K562 (cell line): ENCODE measurements at regions not wholly inside any gene's neighbourhood (a gene's known extent, or its start where the extent isn't known, plus 50 kb on each side); places are given as distances from the start of the nearest gene placed in this dataset.

Experiments
- ATAC-seq: fragments of 200-7000 bp; cut with Tn5 transposase; 3 replicates; pipeline ENCODE4 v1.9.1; 2020; ENCODE audit warnings: moderate library complexity
- BruUV-seq: library from RNA; stranded (reverse); fragments of 400-500 nt; replicated peaks from 2 replicates; lab custom pipeline; 2021; lab: Mats Ljungman, UMichigan
- CTCF ChIA-PET: fragments of 300-600 bp; formaldehyde crosslinking; extraction: SDS; loops from one replicate; lab custom pipeline; 2021; ENCODE audit warnings: low intra/inter-chr PET ratio; lab: Yijun Ruan, JAX
- POLR2A ChIA-PET: fragments of 300-600, 350-650 bp; sonication (Branson Sonifier 250); formaldehyde crosslinking; extraction: SDS; loops from one replicate; lab custom pipeline; 2021; ENCODE audit warnings: antibody characterized with exemption, inconsistent platforms; lab: Yijun Ruan, JAX
- DNase-seq, 4 experiments: peaks; one replicate each; pipeline versions ENCODE4 v3.0.0 to v3.0.0-alpha.2; 2011 to 2018; ENCODE audit warnings: low spot score in 3 of 4, mixed read lengths in 3 of 4; ENCODE audit errors: extremely low read depth in 1 of 4
- FAIRE-seq: peaks from 2 replicates; lab custom pipeline; 2011; peaks lifted over from hg19 to GRCh38; lab: Jason Lieb, UNC
- H2AFZ ChIP-seq: 2 replicates; pipeline ENCODE4 v1.6.0; 2011; ENCODE audit warnings: low read depth, low read length, control low read depth, inconsistent platforms
- H3K27ac ChIP-seq: fragments of 200-600 bp; 3 replicates; pipeline ENCODE4 v1.8.0; 2011; ENCODE audit warnings: low read depth, mild to moderate bottlenecking, control low read depth, inconsistent platforms, low read length, moderate library complexity, mixed read lengths; ENCODE audit errors: extremely low read depth
- H3K27me3 ChIP-seq, 2 experiments: fragments of 300-600 bp in 1 of 2; 2 replicates in 1 of 2; 3 replicates in 1 of 2; pipeline versions ENCODE4 v1.6.0 to v1.8.0; 2011; ENCODE audit warnings: inconsistent platforms in 2 of 2, low read length in 2 of 2, mild to moderate bottlenecking in 1 of 2, mixed read lengths in 1 of 2, moderate library complexity in 1 of 2; ENCODE audit not compliant: control insufficient read depth in 2 of 2, insufficient read depth in 2 of 2
- H3K36me3 ChIP-seq: fragments of 300-600 bp; 3 replicates; pipeline ENCODE4 v1.8.0; 2011; ENCODE audit warnings: mild to moderate bottlenecking, low read length, inconsistent platforms; ENCODE audit not compliant: control insufficient read depth, insufficient read depth
- H3K4me1 ChIP-seq, 2 experiments: fragments of 200-600 bp in 1 of 2; replicated peaks in 1 of 2; 2 replicates in 1 of 2; 3 replicates in 1 of 2; pipeline versions ENCODE4 v1.5.1 to v1.8.0; 2011; ENCODE audit warnings: inconsistent platforms in 2 of 2, low read length in 2 of 2, mild to moderate bottlenecking in 1 of 2, mixed read lengths in 1 of 2, moderate library complexity in 1 of 2; ENCODE audit not compliant: control insufficient read depth in 2 of 2, insufficient read depth in 2 of 2
- H3K4me2 ChIP-seq: 2 replicates; pipeline ENCODE4 v1.6.1; 2011; ENCODE audit warnings: low read length, control low read depth, inconsistent platforms, mixed read lengths; ENCODE audit not compliant: insufficient read depth
- H3K4me3 ChIP-seq: fragments of 200-600 bp; sonication (generic), shearing (Covaris generic); 2 replicates; pipeline ENCODE4 v1.5.1; 2016; ENCODE audit warnings: control low read depth, inconsistent platforms
- H3K79me2 ChIP-seq: fragments of 200-600 bp; 3 replicates; pipeline ENCODE4 v1.8.0; 2011; ENCODE audit warnings: low read length, inconsistent platforms; ENCODE audit not compliant: control insufficient read depth, insufficient read depth
- H3K9ac ChIP-seq, 2 experiments: 2 replicates each; pipeline versions ENCODE4 v1.6.0 to v1.6.1; 2011; ENCODE audit warnings: low read depth in 2 of 2, low read length in 2 of 2, control low read depth in 1 of 2, inconsistent platforms in 1 of 2, mild to moderate bottlenecking in 1 of 2, mixed read lengths in 1 of 2; ENCODE audit not compliant: insufficient read depth in 1 of 2
- H3K9me1 ChIP-seq: one replicate; pipeline ENCODE4 v1.6.0; 2011; ENCODE audit warnings: inconsistent platforms, mild to moderate bottlenecking, low read length, moderate library complexity; ENCODE audit not compliant: control insufficient read depth, insufficient read depth
- H3K9me3 ChIP-seq: replicated peaks from 2 replicates; pipeline ENCODE4 v1.5.1; 2011; ENCODE audit warnings: low read depth, low read length, inconsistent platforms; ENCODE audit not compliant: control insufficient read depth, insufficient read depth
- H4K20me1 ChIP-seq: replicated peaks from 2 replicates; pipeline ENCODE4 v1.6.1; 2011; ENCODE audit warnings: low read length, inconsistent platforms, mixed read lengths; ENCODE audit not compliant: control insufficient read depth, insufficient read depth
- ARHGAP35 ChIP-seq: fragments of 450-650 bp; IDR thresholded peaks from 2 replicates; pipeline ENCODE4 v1.6.1; 2018; ENCODE audit not compliant: partially characterized antibody
- EP300 ChIP-seq: IDR thresholded peaks from 2 replicates; pipeline ENCODE4 v1.6.1; 2012; ENCODE audit warnings: low read length, improper control_type of control experiment
- JUNB ChIP-seq: fragments of 450-650 bp; formaldehyde crosslinking; conservative IDR thresholded peaks from 2 replicates; pipeline ENCODE4 v1.4.0; 2020; ENCODE audit warnings: mild to moderate bottlenecking
- RERE ChIP-seq: sonication (generic); formaldehyde crosslinking; IDR thresholded peaks from 2 replicates; pipeline ENCODE4 v1.8.0; 2023; ENCODE audit warnings: missing genetic modification reagents, mild to moderate bottlenecking, borderline replicate concordance
- RFX7 ChIP-seq: fragments of 250-450 bp; sonication (Bioruptor Pico); IDR thresholded peaks from 2 replicates; pipeline ENCODE4 v1.5.1; 2021; ENCODE audit warnings: mild to moderate bottlenecking
- RNF219 ChIP-seq: fragments of 250-450 bp; sonication (Bioruptor Pico); IDR thresholded peaks from 2 replicates; pipeline ENCODE4 v1.5.0; 2022; ENCODE audit warnings: mild to moderate bottlenecking
- ZNF584 ChIP-seq: fragments of 200-800 bp; sonication (Bioruptor generic); IDR thresholded peaks from 2 replicates; pipeline ENCODE4 v1.6.1; 2016; ENCODE audit warnings: low read depth, mild to moderate bottlenecking, missing genetic modification characterization, missing compliant biosample characterization
- WGBS: fragments of 100-300 bp; shearing (Covaris generic); methylation state at CpG from one replicate; pipeline ENCODE4 v1.1.6; 2016; ENCODE audit warnings: low coverage, mixed read lengths; ENCODE audit not compliant: insufficient coverage; ENCODE audit errors: missing lambda C conversion rate; 5-methylcytosine and 5-hydroxymethylcytosine counted together
- in situ Hi-C: fragments of 300-500 bp; cut with MboI; formaldehyde crosslinking; loops from 4 replicates; pipeline ENCODE4 v1.15.0; 2018; ENCODE audit warnings: inconsistent platforms, mixed read lengths
- intact Hi-C: fragments of 100-400 bp; cut with micrococcal nuclease; formaldehyde crosslinking; loops from 2 replicates; pipeline ENCODE4 v1.14.2; 2022
- TF ChIP-seq, protein P1 (sequence below): sonication (generic); formaldehyde crosslinking; IDR thresholded peaks from 2 replicates; pipeline ENCODE4 v1.8.1; 2023; ENCODE audit warnings: mild to moderate bottlenecking, missing genetic modification reagents

- POLR2A ChIA-PET, result no interaction called here
- H3K4me1 ChIP-seq, result no peaks in the 10 kb centered on the region
- no peak for ATAC-seq
- CTCF ChIA-PET, result no interaction called here
- no peaks in the 10 kb centered on the region for H3K9me1 ChIP-seq
- H3K27ac ChIP-seq, result no peak overlapping the region
- TF ChIP-seq EP300 (no peak), RERE (no peak), ZNF584 (CRISPR knock-in tag) (no peak), ARHGAP35 (no peak), JUNB (CRISPR knock-in tag) (no peak), RFX7 (CRISPR knock-in tag) (no peak), RNF219 (no peak)
- TF ChIP-seq, protein P1, sequence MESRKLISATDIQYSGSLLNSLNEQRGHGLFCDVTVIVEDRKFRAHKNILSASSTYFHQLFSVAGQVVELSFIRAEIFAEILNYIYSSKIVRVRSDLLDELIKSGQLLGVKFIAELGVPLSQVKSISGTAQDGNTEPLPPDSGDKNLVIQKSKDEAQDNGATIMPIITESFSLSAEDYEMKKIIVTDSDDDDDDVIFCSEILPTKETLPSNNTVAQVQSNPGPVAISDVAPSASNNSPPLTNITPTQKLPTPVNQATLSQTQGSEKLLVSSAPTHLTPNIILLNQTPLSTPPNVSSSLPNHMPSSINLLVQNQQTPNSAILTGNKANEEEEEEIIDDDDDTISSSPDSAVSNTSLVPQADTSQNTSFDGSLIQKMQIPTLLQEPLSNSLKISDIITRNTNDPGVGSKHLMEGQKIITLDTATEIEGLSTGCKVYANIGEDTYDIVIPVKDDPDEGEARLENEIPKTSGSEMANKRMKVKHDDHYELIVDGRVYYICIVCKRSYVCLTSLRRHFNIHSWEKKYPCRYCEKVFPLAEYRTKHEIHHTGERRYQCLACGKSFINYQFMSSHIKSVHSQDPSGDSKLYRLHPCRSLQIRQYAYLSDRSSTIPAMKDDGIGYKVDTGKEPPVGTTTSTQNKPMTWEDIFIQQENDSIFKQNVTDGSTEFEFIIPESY (CRISPR knock-in tag), result no peak
- TF ChIP-seq, all 486 proteins: peak for 0
- Histone ChIP-seq H3K4me3 (no peak overlapping the region), H3K79me2 (no peaks in the 10 kb centered on the region), H3K27me3 (peaks cover 4 to 12% of the 10 kb centered on the region in 2 experiments; a peak in 3 of 5 replicates), H4K20me1 (peaks cover 3% of the 10 kb centered on the region), H3K9ac (no peak overlapping the region), H2AFZ (no peak overlapping the region), H3K9me3 (no peaks in the 10 kb centered on the region), H3K4me2 (no peak overlapping the region), H3K36me3 (no peaks in the 10 kb centered on the region)
- FAIRE-seq (no peak), DNase-seq (no peak)
- 3% methylated on average over 26 of the region's 27 CpGs for WGBS
- in situ Hi-C loops, result no loop called here
- intact Hi-C loops, result no loop called here
- no TSS peak for BruUV-seq
Measured at GRCh38 chr6:165986914-165987482, 180.7 kb downstream of the TBXT start.
